Activated CD4-positive, alpha-beta T cell treated with anti-CD3 and anti-CD28 coated beads, Interleukin-2, amount 10 ng/mL, durations not matched to agents 24 days and 14 days (primary cell): ENCODE measurements at regions not wholly inside any gene's neighbourhood (a gene's known extent, or its start where the extent isn't known, plus 50 kb on each side); places are given as distances from the start of the nearest gene placed in this dataset.
"Not testable (repeated sequence)": the region's sequence is repeated elsewhere in the genome, so short reads cannot be mapped to it uniquely, and the experiment has no call there.

Experiments
- DNase-seq: peaks from one replicate; pipeline ENCODE4 v3.0.0; 2022
- H3K27ac Mint-ChIP-seq: one replicate; pipeline ENCODE4 v1.8.0; 2022; ENCODE audit warnings: mild to moderate bottlenecking, mixed read lengths
- H3K27me3 Mint-ChIP-seq: one replicate; pipeline ENCODE4 v1.8.0; 2022; ENCODE audit warnings: mixed read lengths
- H3K36me3 Mint-ChIP-seq: one replicate; pipeline ENCODE4 v1.8.0; 2022; ENCODE audit warnings: low read depth, mild to moderate bottlenecking, mixed read lengths
- H3K4me1 Mint-ChIP-seq: one replicate; pipeline ENCODE4 v1.8.0; 2021; ENCODE audit warnings: mixed read lengths
- H3K4me3 Mint-ChIP-seq: one replicate; pipeline ENCODE4 v1.8.0; 2022; ENCODE audit warnings: mild to moderate bottlenecking, moderate library complexity, mixed read lengths
- H3K9me3 Mint-ChIP-seq: one replicate; pipeline ENCODE4 v1.8.0; 2021; ENCODE audit warnings: mixed read lengths
- intact Hi-C: fragments of 100-400 bp; cut with micrococcal nuclease; formaldehyde crosslinking; loops from one replicate; pipeline ENCODE4 v1.15.1; 2023

- no peak for DNase-seq
- Mint-ChIP-seq H3K27me3 (peaks cover 6% of the 10 kb centered on the region), H3K27ac (no peak overlapping the region), H3K36me3 (no peaks in the 10 kb centered on the region), H3K4me1 (peaks cover 11% of the 10 kb centered on the region), H3K9me3 (peaks cover 7% of the 10 kb centered on the region), H3K4me3 (no peak overlapping the region)
- intact Hi-C loops, result no loop called here
Measured at GRCh38 chr3:72277710-72278109, 492.8 kb upstream of the PROK2 start.

- no peak for DNase-seq
- H3K27me3 Mint-ChIP-seq, result peaks cover 6% of the 10 kb centered on the region
- intact Hi-C loops, result no loop called here
- peaks cover 11% of the 10 kb centered on the region for H3K4me1 Mint-ChIP-seq
- H3K27ac Mint-ChIP-seq, result peak overlapping the region; percentile 35
- H3K4me3 Mint-ChIP-seq, result no peak overlapping the region
- H3K36me3 Mint-ChIP-seq, result no peaks in the 10 kb centered on the region
- H3K9me3 Mint-ChIP-seq, result peaks cover 3% of the 10 kb centered on the region
Measured at GRCh38 chr3:72276806-72277205, 491.9 kb upstream of the PROK2 start.

DNA sequence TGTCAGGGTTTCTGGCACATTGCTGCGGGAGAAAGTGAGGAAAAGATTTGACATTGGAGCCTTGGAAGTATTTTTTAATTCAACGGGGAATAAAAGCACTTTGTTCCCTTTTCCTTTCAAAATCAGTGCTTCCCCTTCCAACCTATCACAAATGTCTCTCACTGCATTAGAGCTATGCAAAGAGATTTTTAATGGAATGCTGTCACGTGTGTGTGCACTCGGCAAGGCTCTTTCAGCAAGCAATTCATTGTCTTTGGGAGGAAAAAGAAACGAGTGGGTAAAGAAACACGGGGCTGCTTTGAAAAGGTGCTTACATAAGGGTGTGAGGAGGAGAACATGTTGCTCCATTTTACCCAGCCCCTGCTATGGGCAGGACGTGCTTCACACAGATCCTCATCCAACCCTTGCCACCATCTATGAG lies 490.4 kb upstream of the PROK2 start:
- DNase-seq, result no peak
- Mint-ChIP-seq H3K9me3 (no peaks in the 10 kb centered on the region), H3K36me3 (no peaks in the 10 kb centered on the region), H3K27me3 (peaks cover 6% of the 10 kb centered on the region), H3K27ac (no peak overlapping the region), H3K4me3 (no peak overlapping the region), H3K4me1 (peaks cover 21% of the 10 kb centered on the region)
- intact Hi-C loops, result no loop called here

DNA sequence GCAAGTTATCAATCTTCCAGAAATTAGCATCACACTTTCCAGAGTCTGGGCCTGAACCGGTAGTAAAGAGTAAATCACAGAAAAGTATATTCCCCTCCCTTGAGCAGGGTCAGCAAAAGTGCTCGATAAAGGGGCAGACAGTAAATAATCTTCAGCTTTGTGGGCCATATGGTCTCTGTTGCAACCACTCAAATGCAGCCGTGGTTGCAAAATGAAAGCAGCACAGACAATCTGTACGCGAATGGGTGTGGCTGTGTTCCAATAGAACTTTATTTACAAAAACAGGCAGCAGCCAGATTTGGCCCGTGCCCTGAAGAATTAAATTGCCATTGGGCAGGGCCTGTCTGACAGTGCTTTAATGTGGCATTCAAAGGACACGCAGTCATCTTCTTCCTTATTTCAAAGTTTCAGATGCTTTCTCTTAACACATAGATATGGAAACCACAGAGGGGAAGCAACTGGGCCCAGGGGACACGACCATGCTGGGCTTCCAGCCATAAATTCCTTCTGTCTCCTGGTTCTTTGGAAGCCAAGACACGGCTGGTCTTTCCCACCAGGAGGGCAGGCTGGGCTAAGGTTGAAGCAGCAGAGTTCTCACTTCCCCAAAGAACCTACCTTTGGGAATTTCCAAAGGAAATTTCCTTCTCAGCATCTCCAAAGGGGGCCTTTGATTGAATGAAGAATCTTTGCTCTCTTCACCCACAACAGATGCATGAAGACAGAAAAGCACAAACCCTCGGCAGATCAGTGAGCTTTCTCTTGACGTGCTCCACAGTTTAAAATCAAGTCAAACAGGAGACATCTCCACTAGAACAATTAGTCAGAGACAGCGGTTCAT lies 489.8 kb upstream of the PROK2 start:
- Mint-ChIP-seq H3K4me3 (peak overlapping the region; percentile 6), H3K9me3 (no peaks in the 10 kb centered on the region), H3K27ac (no peak overlapping the region), H3K4me1 (peaks cover 27% of the 10 kb centered on the region), H3K36me3 (no peaks in the 10 kb centered on the region), H3K27me3 (peaks cover 6% of the 10 kb centered on the region)
- peak; percentile 71 for DNase-seq
- intact Hi-C loops, result no loop called here

- Mint-ChIP-seq H3K4me1 (peaks cover 33% of the 10 kb centered on the region), H3K4me3 (no peak overlapping the region), H3K36me3 (no peaks in the 10 kb centered on the region), H3K27ac (no peak overlapping the region), H3K27me3 (peaks cover 4% of the 10 kb centered on the region), H3K9me3 (no peaks in the 10 kb centered on the region)
- no peak for DNase-seq
- intact Hi-C loops, result no loop called here
Measured at GRCh38 chr3:72273615-72274014, 488.7 kb upstream of the PROK2 start.

GRCh38 chr3:72272356-72272755 lies 487.4 kb upstream of the PROK2 start:
- H3K9me3 Mint-ChIP-seq, result no peaks in the 10 kb centered on the region
- no peak overlapping the region for H3K27ac Mint-ChIP-seq
- intact Hi-C loops, result no loop called here
- H3K4me1 Mint-ChIP-seq, result peaks cover 37% of the 10 kb centered on the region
- no peak for DNase-seq
- no peaks in the 10 kb centered on the region for H3K36me3 Mint-ChIP-seq
- no peak overlapping the region for H3K4me3 Mint-ChIP-seq
- no peaks in the 10 kb centered on the region for H3K27me3 Mint-ChIP-seq

- H3K27ac Mint-ChIP-seq, result no peak overlapping the region
- no peaks in the 10 kb centered on the region for H3K9me3 Mint-ChIP-seq
- H3K36me3 Mint-ChIP-seq, result no peaks in the 10 kb centered on the region
- intact Hi-C loops, result no loop called here
- no peak overlapping the region for H3K4me3 Mint-ChIP-seq
- no peak for DNase-seq
- H3K4me1 Mint-ChIP-seq, result peaks cover 40% of the 10 kb centered on the region
- no peaks in the 10 kb centered on the region for H3K27me3 Mint-ChIP-seq
Measured at GRCh38 chr3:72271923-72272322, 487.0 kb upstream of the PROK2 start.

DNA sequence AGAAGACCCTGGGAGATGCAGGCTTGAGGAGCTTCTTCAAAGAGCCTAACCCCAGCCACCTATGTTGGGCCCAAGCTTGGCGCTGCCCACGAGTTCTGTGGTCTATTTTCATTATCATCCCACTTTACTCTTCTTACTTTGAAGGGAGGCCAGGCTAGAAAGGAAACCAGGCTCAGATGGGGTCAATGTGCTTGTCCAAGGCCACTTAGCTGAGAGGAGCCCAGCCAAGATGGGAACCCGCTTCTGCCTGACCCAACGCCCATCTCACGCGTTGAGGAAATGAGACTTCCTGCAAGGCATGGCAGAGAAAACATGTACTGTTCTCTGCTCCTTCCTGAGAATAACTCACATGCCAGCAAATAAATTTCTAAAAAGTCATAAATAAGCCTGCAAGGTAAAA lies 486.3 kb upstream of the PROK2 start:
- Mint-ChIP-seq H3K9me3 (no peaks in the 10 kb centered on the region), H3K27ac (peak overlapping the region; percentile 32), H3K4me3 (no peak overlapping the region), H3K27me3 (no peaks in the 10 kb centered on the region), H3K36me3 (no peaks in the 10 kb centered on the region), H3K4me1 (peaks cover 46% of the 10 kb centered on the region)
- peak; percentile 50 for DNase-seq
- intact Hi-C loops, result no loop called here

DNA sequence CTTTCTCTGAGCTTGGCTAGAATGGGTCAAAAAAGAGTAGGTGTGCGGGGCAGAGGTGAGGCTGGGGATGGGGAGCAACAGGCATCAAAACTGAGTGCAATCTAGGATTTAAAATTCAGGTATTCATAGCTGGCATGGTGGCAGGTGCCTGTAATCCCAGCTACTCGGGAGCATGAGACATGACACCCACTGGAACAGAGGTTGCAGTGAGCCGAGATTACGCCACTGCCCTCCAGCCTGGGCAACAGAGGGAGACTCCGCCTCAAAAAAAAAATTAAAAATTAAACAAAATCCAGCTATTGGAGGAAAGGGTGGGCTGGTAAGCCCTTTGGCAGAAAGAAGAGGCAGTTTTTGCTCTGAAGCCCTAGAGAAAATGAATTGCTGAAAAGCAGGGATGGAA lies 485.8 kb upstream of the PROK2 start:
- Mint-ChIP-seq H3K4me1 (peaks cover 51% of the 10 kb centered on the region), H3K9me3 (no peaks in the 10 kb centered on the region), H3K27me3 (no peaks in the 10 kb centered on the region), H3K36me3 (no peaks in the 10 kb centered on the region), H3K4me3 (no peak overlapping the region), H3K27ac (peak overlapping the region; percentile 50)
- intact Hi-C loops, result no loop called here
- DNase-seq, result no peak

- Mint-ChIP-seq H3K9me3 (no peaks in the 10 kb centered on the region), H3K4me1 (peaks cover 57% of the 10 kb centered on the region), H3K4me3 (peak overlapping the region; percentile 12), H3K27me3 (no peaks in the 10 kb centered on the region), H3K36me3 (no peaks in the 10 kb centered on the region), H3K27ac (peak overlapping the region; percentile 67)
- peak; percentile 65 for DNase-seq
- intact Hi-C loops, result no loop called here
Measured at GRCh38 chr3:72270072-72270681, 485.2 kb upstream of the PROK2 start.

- Mint-ChIP-seq H3K9me3 (no peaks in the 10 kb centered on the region), H3K4me1 (peaks cover 54% of the 10 kb centered on the region), H3K4me3 (peak overlapping the region; percentile 12), H3K27me3 (no peaks in the 10 kb centered on the region), H3K36me3 (no peaks in the 10 kb centered on the region), H3K27ac (peak overlapping the region; percentile 45)
- intact Hi-C loops, result loop anchor here (5.0 to 10.0 kb wide), 5 partner anchors 175 to 548 kb away; partner anchors contain the start of gene RYBP
- DNase-seq, result no peak
Measured at GRCh38 chr3:72269475-72269874, 484.5 kb upstream of the PROK2 start.

- not testable (repeated sequence) for H3K4me3 Mint-ChIP-seq, H3K9me3 Mint-ChIP-seq, H3K36me3 Mint-ChIP-seq, H3K27me3 Mint-ChIP-seq, DNase-seq
- peak overlapping the region; percentile 53 for H3K27ac Mint-ChIP-seq
- intact Hi-C loops, result loop anchor here (1.0 to 10.0 kb wide), 6 partner anchors 108 to 550 kb away; partner anchors contain the start of gene RYBP
- peaks cover 49% of the 10 kb centered on the region for H3K4me1 Mint-ChIP-seq
Measured at GRCh38 chr3:72266921-72267524, 482.1 kb upstream of the PROK2 start.

DNA sequence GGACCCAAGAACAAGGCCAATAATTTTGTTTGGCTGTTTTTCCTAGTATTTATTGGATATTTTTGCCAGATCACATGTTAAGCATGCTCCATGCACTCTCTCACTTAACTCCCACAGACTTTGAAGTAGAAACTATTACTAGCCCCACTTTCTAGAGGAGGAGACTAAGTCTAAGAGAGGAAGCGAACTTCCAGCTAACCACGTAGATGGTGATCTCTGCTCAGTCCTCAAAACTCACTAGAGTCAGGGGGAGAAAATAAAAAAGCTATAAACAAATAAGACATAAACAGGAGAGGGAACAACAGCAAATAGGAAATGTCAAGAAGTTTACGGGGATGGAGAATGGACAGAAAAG lies 481.0 kb upstream of the PROK2 start:
- H3K4me3 Mint-ChIP-seq, result peak overlapping the region; percentile 2
- no peaks in the 10 kb centered on the region for H3K36me3 Mint-ChIP-seq
- no peak for DNase-seq
- peaks cover 43% of the 10 kb centered on the region for H3K4me1 Mint-ChIP-seq
- H3K27me3 Mint-ChIP-seq, result no peaks in the 10 kb centered on the region
- H3K9me3 Mint-ChIP-seq, result no peaks in the 10 kb centered on the region
- intact Hi-C loops, result loop anchor here (5.0 to 10.0 kb wide), 5 partner anchors 179 to 551 kb away; partner anchors contain the start of gene RYBP
- peak overlapping the region; percentile 64 for H3K27ac Mint-ChIP-seq
